ENCODE measurements at regions not wholly inside any gene's neighbourhood (a gene's known extent, or its start where the extent isn't known, plus 50 kb on each side); places are given as distances from the start of the nearest gene placed in this dataset.

GRCh38 chr12:118641249-118641648 lies 264.9 kb downstream of the SUDS3 start:
- Histone ChIP-seq H3K4me1 (no peaks in the 10 kb centered on the region), H3K4me3 (no peak overlapping the region), H3K36me3 (no peaks in the 10 kb centered on the region), H3K27me3 (no peaks in the 10 kb centered on the region), H3K27ac (no peak overlapping the region), H3K9me3 (no peaks in the 10 kb centered on the region)
- 58 to 75% methylated on average over 3 of the region's 3 CpGs for WGBS, 2 donors
- TF ChIP-seq EP300 (IDR thresholded peaks at IDR 0.05), result no peak
- intact Hi-C loops (cut with DNase I), result no loop called here
- no peak for DNase-seq

- intact Hi-C loops (cut with DNase I), result no loop called here
- WGBS, 2 donors, result 19 to 23% methylated on average over 3 of the region's 3 CpGs
- no peak overlapping the region for H3K4me3 ChIP-seq
- no peaks in the 10 kb centered on the region for H3K36me3 ChIP-seq
- H3K4me1 ChIP-seq, result no peaks in the 10 kb centered on the region
- no peaks in the 10 kb centered on the region for H3K27me3 ChIP-seq
- TF ChIP-seq POLR2AphosphoS5 (IDR thresholded peaks at IDR 0.05) (no peak), EP300 (IDR thresholded peaks at IDR 0.05) (no peak), CTCF (IDR thresholded peaks at IDR 0.05) (no peak), POLR2A (IDR thresholded peaks at IDR 0.05) (no peak)
- no peak overlapping the region for H3K27ac ChIP-seq
- H3K9me3 ChIP-seq, result no peaks in the 10 kb centered on the region
- DNase-seq, result no peak
These were observed 268.9 kb downstream of the SUDS3 start for GRCh38 chr12:118645219-118645618.

- no peak for DNase-seq
- 85 to 87% methylated on average over 19 of the region's 19 CpGs for WGBS, 2 donors
- H3K36me3 ChIP-seq, result no peaks in the 10 kb centered on the region
- H3K4me3 ChIP-seq, result no peak overlapping the region
- TF ChIP-seq POLR2AphosphoS5 (IDR thresholded peaks at IDR 0.05) (no peak), POLR2A (IDR thresholded peaks at IDR 0.05) (no peak), EP300 (IDR thresholded peaks at IDR 0.05) (no peak), CTCF (IDR thresholded peaks at IDR 0.05) (no peak)
- H3K27me3 ChIP-seq, result no peaks in the 10 kb centered on the region
- no peaks in the 10 kb centered on the region for H3K9me3 ChIP-seq
- H3K27ac ChIP-seq, result no peak overlapping the region
- intact Hi-C loops (cut with DNase I), result no loop called here
- no peaks in the 10 kb centered on the region for H3K4me1 ChIP-seq
These were observed 273.6 kb downstream of the SUDS3 start for GRCh38 chr12:118649765-118650585.

- intact Hi-C loops (cut with DNase I), result no loop called here
- no peaks in the 10 kb centered on the region for H3K4me1 ChIP-seq
- no peaks in the 10 kb centered on the region for H3K9me3 ChIP-seq
- 94 to 95% methylated on average over 7 of the region's 7 CpGs for WGBS, 2 donors
- no peaks in the 10 kb centered on the region for H3K36me3 ChIP-seq
- no peaks in the 10 kb centered on the region for H3K27me3 ChIP-seq
- DNase-seq, result no peak
- H3K27ac ChIP-seq, result no peak overlapping the region
- TF ChIP-seq EP300 (IDR thresholded peaks at IDR 0.05) (no peak), POLR2A (IDR thresholded peaks at IDR 0.05) (no peak), CTCF (IDR thresholded peaks at IDR 0.05) (no peak), POLR2AphosphoS5 (IDR thresholded peaks at IDR 0.05) (no peak)
- no peak overlapping the region for H3K4me3 ChIP-seq
These were observed 274.2 kb downstream of the SUDS3 start for GRCh38 chr12:118650586-118650960.

GRCh38 chr12:118651487-118651886 lies 275.1 kb downstream of the SUDS3 start:
- TF ChIP-seq POLR2A (IDR thresholded peaks at IDR 0.05) (no peak), EP300 (IDR thresholded peaks at IDR 0.05) (no peak), POLR2AphosphoS5 (IDR thresholded peaks at IDR 0.05) (no peak), CTCF (IDR thresholded peaks at IDR 0.05) (no peak)
- WGBS, 2 donors, result 20 to 64% methylated on average over 2 of the region's 2 CpGs
- Histone ChIP-seq H3K9me3 (no peaks in the 10 kb centered on the region), H3K4me1 (no peaks in the 10 kb centered on the region), H3K36me3 (no peaks in the 10 kb centered on the region), H3K27ac (no peak overlapping the region), H3K27me3 (no peaks in the 10 kb centered on the region), H3K4me3 (no peak overlapping the region)
- DNase-seq, result no peak
- intact Hi-C loops (cut with DNase I), result no loop called here

All from sigmoid colon (tissue), 6 donors.